OCI-LY3 (cell line): ENCODE measurements at regions not wholly inside any gene's neighbourhood (a gene's known extent, or its start where the extent isn't known, plus 50 kb on each side); places are given as distances from the start of the nearest gene placed in this dataset.

Experiments used
- CTCF ChIP-seq: fragments of 200-600, 300-600 bp; sonication (generic); IDR thresholded peaks from 2 replicates; pipeline ENCODE4 v1.5.1; 2014; ENCODE audit warnings: antibody characterized with exemption, low read length, low read depth
- EZH2phosphoT487 ChIP-seq: fragments of 200-600 bp; shearing (Covaris generic); IDR thresholded peaks from 2 replicates; pipeline ENCODE4 v1.6.1; 2018; ENCODE audit warnings: antibody characterized with exemption, mixed run types, low read depth

GRCh38 chr2:145360129-145360790 is 840.3 kb upstream of the ZEB2 start:
- TF ChIP-seq CTCF, result no peak
- no peak for TF ChIP-seq EZH2phosphoT487
